ENCODE measurements at regions not wholly inside any gene's neighbourhood (a gene's known extent, or its start where the extent isn't known, plus 50 kb on each side); places are given as distances from the start of the nearest gene placed in this dataset.

- no peak for TF ChIP-seq CTCF (IDR thresholded peaks at IDR 0.05)
- no peak for TF ChIP-seq EZH2 (IDR thresholded peaks at IDR 0.05; ENCODE audit: borderline replicate concordance, insufficient read depth, low read depth, low read length, poor library complexity, severe bottlenecking)
Measured at GRCh38 chr14:36424478-36425102, 95.4 kb downstream of the NKX2-1 start.
